HUES64 (cell line): ENCODE measurements at regions not wholly inside any gene's neighbourhood (a gene's known extent, or its start where the extent isn't known, plus 50 kb on each side); places are given as distances from the start of the nearest gene placed in this dataset.

ENCODE experiments used
- H3K27ac ChIP-seq: 2 replicates; pipeline ENCODE4 v1.7.0; 2013; ENCODE audit warnings: low read depth, low read length, inconsistent platforms
- H3K27me3 ChIP-seq: 2 replicates; pipeline ENCODE4 v1.6.1; 2013; ENCODE audit warnings: mild to moderate bottlenecking, low read length; ENCODE audit not compliant: insufficient read depth
- H3K36me3 ChIP-seq: 2 replicates; pipeline ENCODE4 v1.6.1; 2013; ENCODE audit warnings: mild to moderate bottlenecking, low read length; ENCODE audit not compliant: insufficient read depth
- H3K4me1 ChIP-seq: 2 replicates; pipeline ENCODE4 v1.6.1; 2013; ENCODE audit warnings: mild to moderate bottlenecking, low read length, moderate library complexity; ENCODE audit not compliant: insufficient read depth
- H3K4me3 ChIP-seq: 2 replicates; pipeline ENCODE4 v1.5.1; 2013; ENCODE audit warnings: mild to moderate bottlenecking, low read length, moderate library complexity
- H3K9ac ChIP-seq: 2 replicates; pipeline ENCODE4 v1.6.1; 2013; ENCODE audit warnings: mild to moderate bottlenecking, low read depth, low read length
- H3K9me3 ChIP-seq: 2 replicates; pipeline ENCODE4 v1.6.1; 2013; ENCODE audit warnings: low read depth, low read length; ENCODE audit not compliant: insufficient read depth
- whole genome bisulfite sequencing: fragments of 150-250, 120-280 bp; methylation state at CpG from one replicate; pipeline ENCODE4 v1.1.7; 2013; ENCODE audit warnings: missing lambda C conversion rate; 5-methylcytosine and 5-hydroxymethylcytosine counted together

DNA sequence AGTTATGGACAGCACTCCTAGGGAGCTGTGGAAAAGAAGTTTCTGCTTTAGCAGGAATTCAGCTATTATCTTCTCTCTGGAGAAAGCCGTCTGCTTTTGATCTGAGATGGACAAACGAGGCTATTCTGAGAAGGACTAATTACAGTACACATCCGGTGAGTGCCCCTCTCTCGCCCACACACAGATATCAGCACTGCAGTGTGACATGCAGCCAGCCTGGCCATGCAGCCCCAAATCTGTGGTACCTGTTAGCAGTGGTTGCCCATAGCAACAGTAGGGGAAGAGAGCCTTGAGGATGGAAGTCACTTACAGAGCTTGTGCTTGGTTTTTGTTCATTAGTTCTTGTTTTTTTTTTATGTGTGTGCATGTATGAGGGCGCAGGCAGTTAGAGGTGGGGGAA, 73.9 kb upstream of the TRIB2 start:
- H3K9ac ChIP-seq = no peak overlapping the region
- H3K4me1 ChIP-seq = no peaks in the 10 kb centered on the region
- peaks cover 6% of the 10 kb centered on the region for H3K9me3 ChIP-seq
- H3K27me3 ChIP-seq = no peaks in the 10 kb centered on the region
- no peaks in the 10 kb centered on the region for H3K36me3 ChIP-seq
- H3K4me3 ChIP-seq = no peak overlapping the region
- 96% methylated on average over 5 of the region's 5 CpGs for WGBS
- H3K27ac ChIP-seq = no peak overlapping the region

DNA sequence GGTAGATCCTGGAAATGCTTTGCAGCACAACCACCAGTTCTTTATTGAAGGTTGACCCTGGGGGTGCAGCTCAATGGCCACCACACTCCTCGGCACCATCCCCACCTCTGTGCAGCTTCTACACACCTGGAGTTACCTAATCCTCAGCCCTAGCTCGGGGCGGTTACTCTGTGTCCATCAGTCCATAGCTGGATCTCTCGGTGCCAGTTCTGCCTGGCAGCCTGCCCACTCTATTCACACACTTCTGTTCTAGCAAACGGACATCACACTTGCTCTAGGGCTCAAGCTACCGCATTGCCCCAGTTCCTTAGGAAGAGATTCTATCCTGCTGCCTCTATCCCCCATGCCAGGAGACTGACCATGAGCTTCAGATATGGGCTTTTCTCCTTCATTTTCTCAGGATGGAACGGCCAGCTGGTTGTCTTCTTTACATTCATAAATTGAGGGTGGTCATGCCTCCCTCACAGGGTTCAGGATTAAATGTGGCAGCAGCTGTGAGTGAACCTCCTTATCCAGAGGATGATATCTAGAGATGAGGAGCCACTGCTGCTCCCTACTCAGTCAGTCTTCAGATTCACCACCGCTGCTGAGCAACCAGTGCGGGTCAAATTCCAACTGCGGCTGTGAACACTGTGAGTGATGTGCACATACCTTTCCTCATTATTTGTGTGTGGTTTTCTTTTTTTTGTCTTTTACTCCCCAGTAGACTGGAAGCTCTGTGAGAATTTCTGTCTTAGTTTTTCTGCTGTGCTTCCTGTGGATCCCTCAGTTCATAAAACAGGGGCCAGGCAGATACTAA, 66.9 kb upstream of the TRIB2 start:
- Histone ChIP-seq H3K4me3 (no peak overlapping the region), H3K9me3 (peaks cover 6% of the 10 kb centered on the region), H3K36me3 (no peaks in the 10 kb centered on the region), H3K27me3 (no peaks in the 10 kb centered on the region), H3K27ac (no peak overlapping the region), H3K9ac (no peak overlapping the region), H3K4me1 (no peaks in the 10 kb centered on the region)
- WGBS = 86% methylated on average over 10 of the region's 10 CpGs

DNA sequence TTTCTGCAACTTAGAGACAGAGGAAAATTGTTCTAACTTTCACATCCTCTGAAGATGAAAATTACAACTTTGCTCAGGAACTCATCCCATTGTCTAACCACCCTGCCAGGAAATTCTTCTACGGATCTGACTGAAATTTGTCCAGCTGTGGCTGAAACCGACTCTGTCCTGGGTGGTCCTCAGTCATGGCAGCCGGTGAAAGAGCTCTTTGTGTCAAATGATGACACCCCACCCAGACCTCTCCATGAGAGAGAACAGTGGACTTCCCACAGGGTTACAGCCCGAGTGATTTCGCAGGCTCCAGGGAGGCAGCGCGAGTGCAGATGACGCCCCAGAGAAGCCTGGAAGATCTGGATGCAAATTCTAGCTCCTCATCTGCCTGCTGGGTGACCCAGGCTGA, 65.1 kb upstream of the TRIB2 start:
- H3K27me3 ChIP-seq = no peaks in the 10 kb centered on the region
- H3K4me1 ChIP-seq = no peaks in the 10 kb centered on the region
- no peak overlapping the region for H3K27ac ChIP-seq
- WGBS = 93% methylated on average over 8 of the region's 8 CpGs
- H3K4me3 ChIP-seq = no peak overlapping the region
- H3K9ac ChIP-seq = no peak overlapping the region
- H3K9me3 ChIP-seq = no peaks in the 10 kb centered on the region
- H3K36me3 ChIP-seq = no peaks in the 10 kb centered on the region

DNA sequence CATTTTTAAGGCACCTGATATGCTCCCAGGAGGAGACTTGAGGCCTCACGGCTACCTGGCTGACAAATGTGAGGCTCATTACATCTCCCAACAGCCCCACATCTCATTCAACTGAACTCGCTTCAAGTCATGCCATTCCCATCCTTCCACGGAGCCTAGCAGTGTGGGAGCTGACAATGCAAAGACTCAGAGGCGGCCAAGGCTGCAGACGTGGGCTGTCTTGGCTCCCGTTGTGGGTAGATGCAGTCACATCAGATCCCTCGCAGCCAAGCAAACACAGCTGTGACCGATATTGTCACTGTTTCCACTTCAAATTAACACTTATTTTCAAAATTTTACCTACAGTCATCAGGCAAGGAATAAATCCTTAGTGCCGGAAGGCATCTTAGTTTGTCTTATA, 64.0 kb upstream of the TRIB2 start:
- no peaks in the 10 kb centered on the region for H3K36me3 ChIP-seq
- no peak overlapping the region for H3K4me3 ChIP-seq
- H3K4me1 ChIP-seq = no peaks in the 10 kb centered on the region
- H3K9ac ChIP-seq = no peak overlapping the region
- 91% methylated on average over 9 of the region's 9 CpGs for WGBS
- no peak overlapping the region for H3K27ac ChIP-seq
- no peaks in the 10 kb centered on the region for H3K9me3 ChIP-seq
- no peaks in the 10 kb centered on the region for H3K27me3 ChIP-seq

DNA sequence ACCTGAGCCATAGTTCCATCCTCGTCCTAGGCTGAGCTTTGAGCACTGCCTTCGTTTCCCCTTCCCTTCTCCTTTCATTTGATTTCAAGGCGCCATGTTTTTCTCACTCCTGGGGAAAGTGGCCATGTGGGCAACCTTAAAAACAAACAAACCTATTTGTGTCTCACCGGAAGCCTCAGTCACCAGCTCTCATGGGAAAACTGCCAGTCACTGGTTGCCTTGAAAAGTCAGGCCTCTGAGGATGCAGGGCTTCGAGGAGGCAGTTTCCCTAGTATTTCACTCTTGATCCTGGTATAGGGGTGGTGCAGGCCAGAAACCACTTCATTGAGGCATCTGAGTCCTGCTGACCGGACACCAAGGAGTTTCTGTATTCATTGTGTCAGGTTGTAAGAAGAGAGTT, 59.2 kb upstream of the TRIB2 start:
- Histone ChIP-seq H3K4me1 (no peaks in the 10 kb centered on the region), H3K4me3 (no peak overlapping the region), H3K36me3 (no peaks in the 10 kb centered on the region), H3K27me3 (no peaks in the 10 kb centered on the region), H3K27ac (no peak overlapping the region), H3K9ac (no peak overlapping the region), H3K9me3 (no peaks in the 10 kb centered on the region)
- WGBS = 93% methylated on average over 6 of the region's 6 CpGs

DNA sequence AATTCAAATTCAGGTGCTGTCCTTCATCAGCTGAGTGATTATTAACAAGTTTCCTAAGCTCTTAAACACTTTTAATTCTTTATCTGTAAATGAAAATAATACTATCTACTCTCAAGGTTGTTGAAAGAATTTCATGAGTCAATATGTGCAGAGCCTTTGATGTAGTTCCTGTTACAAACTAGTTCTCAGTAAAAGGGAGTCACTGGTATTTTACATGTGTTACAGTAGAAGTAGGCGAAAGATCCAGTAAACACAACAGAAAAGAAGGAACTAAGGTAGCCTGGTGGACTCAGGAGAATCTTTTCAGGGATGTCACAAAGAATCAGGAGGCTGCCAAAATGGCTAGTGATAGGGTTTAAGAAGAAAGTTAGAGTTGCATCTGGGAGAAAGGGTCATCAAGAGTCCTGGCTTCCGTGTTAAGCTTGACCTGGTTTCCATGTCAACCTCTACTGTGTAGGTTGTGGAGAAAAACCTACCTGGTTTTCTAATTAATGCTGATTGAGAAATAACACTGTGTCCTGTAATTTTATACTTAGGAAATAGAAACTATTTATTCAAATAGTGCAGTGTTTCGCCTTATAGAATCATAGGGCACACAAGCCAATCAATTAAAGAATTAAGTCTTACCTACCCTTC, 58.3 kb upstream of the TRIB2 start:
- 94% methylated on average over 3 of the region's 3 CpGs for WGBS
- H3K9me3 ChIP-seq = no peaks in the 10 kb centered on the region
- no peak overlapping the region for H3K4me3 ChIP-seq
- no peak overlapping the region for H3K27ac ChIP-seq
- H3K4me1 ChIP-seq = no peaks in the 10 kb centered on the region
- no peaks in the 10 kb centered on the region for H3K27me3 ChIP-seq
- H3K36me3 ChIP-seq = no peaks in the 10 kb centered on the region
- no peak overlapping the region for H3K9ac ChIP-seq

DNA sequence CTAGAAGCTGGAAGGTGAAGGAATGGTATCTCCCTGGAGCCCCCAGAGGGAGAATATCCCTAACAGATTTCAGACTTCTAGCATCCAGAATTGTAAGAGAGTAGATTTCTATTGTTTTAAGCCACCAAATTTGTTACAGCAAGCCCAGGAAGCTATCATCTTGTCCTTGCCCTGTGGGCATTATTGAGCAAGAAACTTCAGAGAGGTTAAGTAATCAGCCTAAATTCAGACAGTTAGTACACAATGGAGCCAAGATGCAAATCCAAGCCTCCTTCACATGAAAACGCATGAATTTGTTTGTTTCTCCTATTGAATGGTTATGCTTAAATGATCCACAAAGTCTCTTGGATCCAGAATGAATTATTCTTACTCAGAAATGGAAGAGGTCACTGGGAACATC, 55.2 kb upstream of the TRIB2 start:
- Histone ChIP-seq H3K4me3 (no peak overlapping the region), H3K27ac (no peak overlapping the region), H3K9ac (no peak overlapping the region), H3K4me1 (no peaks in the 10 kb centered on the region; the same call in 1 of the 2 replicates), H3K9me3 (peaks cover 10% of the 10 kb centered on the region), H3K27me3 (no peaks in the 10 kb centered on the region), H3K36me3 (no peaks in the 10 kb centered on the region)
- 83% methylated on average over 1 of the region's 1 CpG for WGBS

DNA sequence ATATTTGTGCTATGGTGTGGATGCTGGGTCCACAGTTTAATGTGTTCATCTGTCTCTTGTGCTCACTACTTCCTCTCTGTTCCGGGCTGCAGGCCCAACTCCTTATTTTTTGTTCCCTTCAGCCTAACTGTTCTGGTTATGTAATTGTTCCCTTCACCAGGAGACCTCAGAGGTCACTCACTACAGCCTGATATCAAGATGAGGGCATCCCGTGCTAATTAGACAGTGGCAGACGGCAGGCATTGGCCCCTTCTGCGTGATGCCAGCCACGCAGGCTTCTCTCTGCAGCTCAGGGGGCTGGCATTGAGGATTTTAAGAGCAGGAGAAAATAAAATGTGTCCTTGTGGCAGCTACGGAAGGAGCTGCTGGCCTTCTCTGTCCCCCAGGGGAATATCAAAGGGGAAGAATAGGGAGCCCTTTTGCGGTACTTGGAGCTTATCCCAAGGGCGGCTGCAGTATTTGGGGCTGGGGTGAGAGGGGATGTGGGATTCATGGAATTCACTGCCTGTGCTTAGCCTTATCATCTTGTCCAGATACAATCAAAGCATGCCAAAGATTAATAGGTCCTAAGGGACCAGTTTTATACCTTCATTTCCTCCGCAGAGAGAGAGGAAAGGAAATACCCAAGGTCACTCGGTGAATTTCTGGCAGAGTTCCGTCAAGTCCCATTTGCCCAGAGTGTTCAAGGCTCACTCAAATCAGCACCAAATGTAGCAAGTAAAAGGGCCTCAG, 53.3 kb upstream of the TRIB2 start:
- H3K4me3 ChIP-seq = no peak overlapping the region
- H3K9me3 ChIP-seq = peaks cover 12% of the 10 kb centered on the region
- H3K27ac ChIP-seq = no peak overlapping the region
- no peaks in the 10 kb centered on the region for H3K36me3 ChIP-seq
- no peak overlapping the region for H3K9ac ChIP-seq
- no peaks in the 10 kb centered on the region for H3K27me3 ChIP-seq
- H3K4me1 ChIP-seq = no peaks in the 10 kb centered on the region; the same call in 1 of the 2 replicates
- WGBS = 95% methylated on average over 11 of the region's 11 CpGs

DNA sequence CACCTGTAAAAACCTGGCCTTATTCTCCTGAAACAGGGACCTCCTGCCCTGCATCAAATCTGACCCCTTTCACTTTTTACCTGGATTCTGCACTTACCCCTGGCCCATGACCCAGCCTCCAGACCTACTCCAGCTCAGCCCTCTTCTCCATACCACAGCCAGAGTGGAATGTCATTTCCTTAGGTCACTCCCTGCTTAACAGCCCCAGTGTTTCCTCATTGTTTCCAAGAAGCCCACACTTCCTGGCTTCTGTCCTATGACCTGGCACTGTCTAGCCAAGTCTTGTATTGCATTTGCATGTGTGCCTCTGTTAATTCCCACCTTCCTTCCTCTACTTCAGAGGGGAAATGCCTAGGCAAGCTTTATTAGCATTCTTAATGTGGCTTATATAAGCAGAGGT, 51.4 kb upstream of the TRIB2 start:
- Histone ChIP-seq H3K4me3 (no peak overlapping the region), H3K9ac (no peak overlapping the region), H3K4me1 (no peaks in the 10 kb centered on the region; the same call in 1 of the 2 replicates), H3K27me3 (no peaks in the 10 kb centered on the region), H3K36me3 (no peaks in the 10 kb centered on the region), H3K9me3 (peaks cover 12% of the 10 kb centered on the region), H3K27ac (no peak overlapping the region)

DNA sequence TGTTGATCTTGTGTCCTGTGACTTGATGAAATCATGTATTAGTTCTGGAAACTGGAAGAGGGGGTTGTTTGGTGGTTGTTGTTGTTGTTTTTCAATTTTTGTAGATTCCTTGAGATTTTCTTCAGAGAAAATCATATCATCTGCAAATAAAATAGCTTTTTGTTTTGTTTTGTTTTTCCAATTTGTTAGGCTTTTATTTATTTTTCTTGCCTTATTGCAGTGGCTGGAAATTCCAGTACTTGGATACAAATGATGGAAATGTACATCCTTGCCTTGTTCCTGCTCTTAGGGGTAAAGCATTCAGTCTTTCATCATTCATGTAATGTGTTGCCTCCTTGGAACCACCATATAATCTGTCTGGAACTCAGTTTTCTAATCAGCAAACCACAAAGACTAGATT, 50.3 kb upstream of the TRIB2 start:
- Histone ChIP-seq H3K9me3 (peaks cover 12% of the 10 kb centered on the region), H3K27me3 (no peaks in the 10 kb centered on the region), H3K36me3 (no peaks in the 10 kb centered on the region), H3K9ac (no peak overlapping the region), H3K4me3 (no peak overlapping the region), H3K4me1 (no peaks in the 10 kb centered on the region; the same call in 1 of the 2 replicates), H3K27ac (no peak overlapping the region)
